Vagina (tissue), 2 donors: ENCODE measurements at regions not wholly inside any gene's neighbourhood (a gene's known extent, or its start where the extent isn't known, plus 50 kb on each side); places are given as distances from the start of the nearest gene placed in this dataset.
A peak's percentile ranks its signal among the peaks of the same experiment; 100 is the strongest.

Experiments used
- POLR2A ChIP-seq, 2 donors: fragments of 450-650 bp; IDR thresholded peaks; one replicate each; pipeline ENCODE4 v1.6.1; 2017; ENCODE audit warnings: antibody characterized with exemption in 2 of 2, mild to moderate bottlenecking in 2 of 2, moderate library complexity in 2 of 2
- POLR2AphosphoS5 ChIP-seq, 2 donors: sonication (generic); formaldehyde crosslinking; IDR thresholded peaks; one replicate each; pipeline ENCODE4 v1.9.0; 2017; ENCODE audit warnings: antibody characterized with exemption in 2 of 2, mild to moderate bottlenecking in 2 of 2, low read depth in 1 of 2; ENCODE audit not compliant: insufficient read depth in 1 of 2
- TF ChIP-seq, protein P1 (sequence below), 3 experiments: fragments of 450-650 bp in 2 of 3; fragments of 200-600 bp in 1 of 3; sonication (generic) in 1 of 3; IDR thresholded peaks; one replicate each; pipeline ENCODE4 v1.5.1; 2017 to 2019; ENCODE audit warnings: antibody characterized with exemption in 3 of 3, mild to moderate bottlenecking in 2 of 3, moderate library complexity in 2 of 3

DNA sequence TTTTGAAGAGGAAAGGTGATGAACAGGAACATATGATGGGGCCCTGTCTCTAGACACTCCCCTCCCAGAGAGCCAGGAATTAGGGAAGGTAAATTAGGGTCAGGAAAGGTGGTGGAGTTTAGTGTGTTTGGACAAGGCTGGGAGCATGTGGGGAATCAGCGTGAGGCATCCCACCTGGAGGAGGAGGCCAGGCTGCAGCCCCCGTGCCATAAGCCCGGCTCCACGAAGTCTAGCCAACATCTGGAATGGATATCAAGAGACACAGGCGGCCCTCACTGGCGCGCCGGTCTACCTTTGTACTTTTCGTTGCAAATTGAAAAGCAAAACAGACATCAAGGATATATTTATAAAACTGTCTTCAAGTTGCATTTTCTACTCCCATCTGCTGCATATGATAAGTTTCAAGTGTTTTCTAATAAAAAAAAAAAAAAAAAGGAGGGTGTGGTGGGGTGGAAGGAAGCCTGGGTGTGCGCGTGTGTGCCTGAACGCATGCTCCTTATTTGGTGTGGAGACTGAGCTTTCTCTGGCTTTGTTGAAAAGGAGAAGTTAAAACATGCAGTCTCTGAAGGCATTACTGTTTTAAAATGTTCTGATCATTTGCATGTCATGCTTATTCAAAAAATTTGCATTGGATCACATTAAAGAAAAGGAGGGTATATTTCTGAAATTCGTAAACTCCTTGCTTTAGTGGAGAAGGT is 546.7 kb upstream of the ID2 start:
- TF ChIP-seq, protein P1, sequence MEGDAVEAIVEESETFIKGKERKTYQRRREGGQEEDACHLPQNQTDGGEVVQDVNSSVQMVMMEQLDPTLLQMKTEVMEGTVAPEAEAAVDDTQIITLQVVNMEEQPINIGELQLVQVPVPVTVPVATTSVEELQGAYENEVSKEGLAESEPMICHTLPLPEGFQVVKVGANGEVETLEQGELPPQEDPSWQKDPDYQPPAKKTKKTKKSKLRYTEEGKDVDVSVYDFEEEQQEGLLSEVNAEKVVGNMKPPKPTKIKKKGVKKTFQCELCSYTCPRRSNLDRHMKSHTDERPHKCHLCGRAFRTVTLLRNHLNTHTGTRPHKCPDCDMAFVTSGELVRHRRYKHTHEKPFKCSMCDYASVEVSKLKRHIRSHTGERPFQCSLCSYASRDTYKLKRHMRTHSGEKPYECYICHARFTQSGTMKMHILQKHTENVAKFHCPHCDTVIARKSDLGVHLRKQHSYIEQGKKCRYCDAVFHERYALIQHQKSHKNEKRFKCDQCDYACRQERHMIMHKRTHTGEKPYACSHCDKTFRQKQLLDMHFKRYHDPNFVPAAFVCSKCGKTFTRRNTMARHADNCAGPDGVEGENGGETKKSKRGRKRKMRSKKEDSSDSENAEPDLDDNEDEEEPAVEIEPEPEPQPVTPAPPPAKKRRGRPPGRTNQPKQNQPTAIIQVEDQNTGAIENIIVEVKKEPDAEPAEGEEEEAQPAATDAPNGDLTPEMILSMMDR (IDR thresholded peaks at IDR 0.05) = no peak
- TF ChIP-seq POLR2A (IDR thresholded peaks at IDR 0.05) (no peak), POLR2AphosphoS5 (IDR thresholded peaks at IDR 0.05; ENCODE audit: insufficient read depth in 1 of 2, low read depth in 1 of 2) (peak; percentile 29 to 61)
